OCI-LY3 (cell line): ENCODE measurements at regions not wholly inside any gene's neighbourhood (a gene's known extent, or its start where the extent isn't known, plus 50 kb on each side); places are given as distances from the start of the nearest gene placed in this dataset.

ENCODE experiments used
- H2AFZ ChIP-seq: fragments of 200-600, 300-600 bp; shearing (Covaris generic); 2 replicates; pipeline ENCODE4 v1.6.0; 2014; ENCODE audit warnings: antibody characterized with exemption, low read depth, low read length
- H3K27ac ChIP-seq: fragments of 200-600, 300-600 bp; sonication (generic); 2 replicates; pipeline ENCODE4 v1.5.1; 2014; ENCODE audit warnings: mild to moderate bottlenecking, low read length, moderate library complexity, mixed read lengths
- H3K27me3 ChIP-seq: fragments of 200-600, 300-600 bp; sonication (generic); 2 replicates; pipeline ENCODE4 v1.6.1; 2014; ENCODE audit warnings: low read depth, low read length, mixed read lengths
- H3K36me3 ChIP-seq: fragments of 200-600, 300-600 bp; sonication (generic); replicated peaks from 2 replicates; pipeline ENCODE3; 2014; ENCODE audit warnings: low read depth, low read length, mixed read lengths
- H3K4me1 ChIP-seq: fragments of 300-600, 200-600 bp; sonication (generic); 2 replicates; pipeline ENCODE4 v1.6.1; 2014; ENCODE audit warnings: low read length, mixed read lengths
- H3K4me2 ChIP-seq: fragments of 200-600, 300-600 bp; sonication (generic); 2 replicates; pipeline ENCODE4 v1.6.1; 2014; ENCODE audit warnings: low read length, mixed read lengths
- H3K4me3 ChIP-seq: fragments of 300-600, 200-600 bp; sonication (generic); 2 replicates; pipeline ENCODE4 v1.5.1; 2014; ENCODE audit warnings: antibody characterized with exemption, mild to moderate bottlenecking, low read length, moderate library complexity
- H3K79me2 ChIP-seq: fragments of 300-600, 200-600 bp; shearing (Covaris generic); 2 replicates; pipeline ENCODE4 v1.6.1; 2014; ENCODE audit warnings: mild to moderate bottlenecking, low read length, mixed read lengths
- H3K9ac ChIP-seq: fragments of 300-600, 200-600 bp; shearing (Covaris generic); 2 replicates; pipeline ENCODE4 v1.6.0; 2014; ENCODE audit warnings: mild to moderate bottlenecking, low read length, moderate library complexity
- H3K9me3 ChIP-seq: fragments of 200-600, 300-600 bp; shearing (Covaris generic); 2 replicates; pipeline ENCODE4 v1.6.1; 2014; ENCODE audit warnings: low read length, mixed read lengths; ENCODE audit not compliant: insufficient read depth
- H4K20me1 ChIP-seq: fragments of 200-600, 300-600 bp; sonication (generic); 2 replicates; pipeline ENCODE4 v1.6.1; 2016; ENCODE audit warnings: low read length, mixed read lengths; ENCODE audit not compliant: insufficient read depth
- CTCF ChIP-seq: fragments of 200-600, 300-600 bp; sonication (generic); IDR thresholded peaks from 2 replicates; pipeline ENCODE4 v1.5.1; 2014; ENCODE audit warnings: antibody characterized with exemption, low read length, low read depth
- EZH2phosphoT487 ChIP-seq: fragments of 200-600 bp; shearing (Covaris generic); IDR thresholded peaks from 2 replicates; pipeline ENCODE4 v1.6.1; 2018; ENCODE audit warnings: antibody characterized with exemption, mixed run types, low read depth

GRCh38 chr3:124435467-124435866 lies 294.8 kb upstream of the UMPS start:
- no peak overlapping the region for H3K9ac ChIP-seq
- H3K4me1 ChIP-seq = no peaks in the 10 kb centered on the region
- TF ChIP-seq EZH2phosphoT487 (no peak), CTCF (no peak)
- no peak overlapping the region for H3K27ac ChIP-seq
- H3K9me3 ChIP-seq = no peaks in the 10 kb centered on the region
- no peak overlapping the region for H2AFZ ChIP-seq
- H3K27me3 ChIP-seq = peaks cover 18% of the 10 kb centered on the region; the same call in 1 of the 2 replicates
- H3K79me2 ChIP-seq = no peaks in the 10 kb centered on the region
- H3K4me3 ChIP-seq = no peak overlapping the region
- no peaks in the 10 kb centered on the region for H4K20me1 ChIP-seq
- H3K36me3 ChIP-seq = no peaks in the 10 kb centered on the region
- no peak overlapping the region for H3K4me2 ChIP-seq

DNA sequence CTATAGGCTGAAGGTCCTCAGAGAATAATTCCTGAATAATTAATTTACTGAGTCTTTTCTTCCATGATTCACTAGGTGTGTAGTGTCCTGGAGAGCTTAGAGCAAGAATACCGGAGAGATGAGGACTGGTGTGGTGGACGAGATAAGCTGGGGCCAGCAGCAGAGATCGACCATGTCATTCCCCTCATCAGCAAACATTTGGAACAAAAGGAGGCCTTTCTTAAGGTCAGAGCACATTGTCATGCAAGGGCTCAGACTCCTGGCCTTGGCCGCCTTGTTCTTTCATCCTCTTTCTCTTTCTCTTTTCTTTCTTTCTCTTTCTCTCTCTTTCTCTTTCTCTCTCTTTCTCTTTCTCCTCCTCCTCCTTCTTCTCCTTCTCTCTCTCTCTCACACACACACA lies 291.4 kb upstream of the UMPS start:
- H3K27me3 ChIP-seq = peaks cover 25% of the 10 kb centered on the region
- no peak overlapping the region for H2AFZ ChIP-seq
- no peaks in the 10 kb centered on the region for H3K4me1 ChIP-seq
- no peak overlapping the region for H3K4me3 ChIP-seq
- no peak overlapping the region for H3K9ac ChIP-seq
- H3K79me2 ChIP-seq = no peaks in the 10 kb centered on the region
- no peaks in the 10 kb centered on the region for H3K9me3 ChIP-seq
- H3K4me2 ChIP-seq = no peak overlapping the region
- no peaks in the 10 kb centered on the region for H4K20me1 ChIP-seq
- no peaks in the 10 kb centered on the region for H3K36me3 ChIP-seq
- TF ChIP-seq CTCF (no peak), EZH2phosphoT487 (no peak)
- no peak overlapping the region for H3K27ac ChIP-seq

DNA sequence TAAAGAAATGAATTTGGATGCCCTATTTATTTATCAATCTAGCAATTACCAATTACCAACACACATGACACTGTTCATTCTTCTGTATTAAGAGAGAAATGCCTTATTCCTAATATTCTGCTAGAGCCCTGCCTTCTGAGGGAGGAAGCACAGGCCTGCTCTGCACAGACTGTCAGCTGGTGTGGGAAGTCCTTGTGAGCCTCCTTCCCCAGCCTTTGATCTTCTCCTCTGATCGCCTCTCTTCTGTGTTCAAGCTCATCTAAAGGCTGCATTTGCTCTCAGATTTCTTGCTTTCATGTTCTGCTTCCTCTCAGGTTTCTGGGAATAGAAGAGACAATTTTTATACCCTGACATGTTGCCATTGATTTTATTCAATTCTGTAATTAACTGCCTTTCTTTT lies 290.6 kb upstream of the UMPS start:
- TF ChIP-seq EZH2phosphoT487 = no peak
- TF ChIP-seq CTCF = no peak
- Histone ChIP-seq H3K36me3 (no peaks in the 10 kb centered on the region), H3K4me2 (no peak overlapping the region), H4K20me1 (no peaks in the 10 kb centered on the region), H3K9ac (no peak overlapping the region), H2AFZ (no peak overlapping the region), H3K4me1 (no peaks in the 10 kb centered on the region), H3K79me2 (no peaks in the 10 kb centered on the region), H3K4me3 (no peak overlapping the region), H3K27ac (no peak overlapping the region), H3K27me3 (peaks cover 32% of the 10 kb centered on the region), H3K9me3 (no peaks in the 10 kb centered on the region)

DNA sequence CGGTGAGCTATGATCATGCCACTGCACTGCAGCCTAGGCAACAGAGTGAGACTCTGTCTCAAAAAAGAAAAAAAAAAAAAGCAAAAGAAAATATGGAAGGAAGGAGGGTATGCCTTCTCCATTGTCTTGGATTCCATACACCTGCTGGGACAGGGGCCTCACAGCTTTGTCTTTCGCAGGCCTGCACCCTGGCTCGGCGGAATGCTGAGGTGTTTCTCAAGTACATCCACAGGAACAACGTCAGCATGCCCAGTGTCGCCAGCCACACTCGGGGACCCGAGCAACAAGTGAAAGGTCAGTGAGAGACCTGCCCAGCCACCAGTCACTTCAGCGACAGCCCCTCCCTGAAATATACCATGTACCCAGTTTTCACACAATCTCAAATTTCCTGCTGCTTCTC lies 288.5 kb upstream of the UMPS start:
- H2AFZ ChIP-seq = no peak overlapping the region
- no peak overlapping the region for H3K27ac ChIP-seq
- H3K36me3 ChIP-seq = no peaks in the 10 kb centered on the region

More for the DNA sequence above, 288.5 kb upstream of the UMPS start:
- Histone ChIP-seq H3K27me3 (peaks cover 38% of the 10 kb centered on the region), H3K4me3 (no peak overlapping the region), H3K4me2 (no peak overlapping the region), H3K9me3 (no peaks in the 10 kb centered on the region), H4K20me1 (no peaks in the 10 kb centered on the region), H3K9ac (no peak overlapping the region), H3K4me1 (no peaks in the 10 kb centered on the region), H3K79me2 (no peaks in the 10 kb centered on the region)
- no peak for TF ChIP-seq CTCF
- TF ChIP-seq EZH2phosphoT487 = no peak
